GM12873 (cell line): ENCODE measurements at regions not wholly inside any gene's neighbourhood (a gene's known extent, or its start where the extent isn't known, plus 50 kb on each side); places are given as distances from the start of the nearest gene placed in this dataset.

ENCODE experiments used
- TF ChIP-seq, protein P1 (sequence below): IDR thresholded peaks from 2 replicates; pipeline ENCODE4 v1.5.1; 2012; ENCODE audit warnings: low read depth, mild to moderate bottlenecking, moderate library complexity, low read length, control low read depth; ENCODE audit not compliant: insufficient read depth; ENCODE audit errors: missing control alignments

DNA sequence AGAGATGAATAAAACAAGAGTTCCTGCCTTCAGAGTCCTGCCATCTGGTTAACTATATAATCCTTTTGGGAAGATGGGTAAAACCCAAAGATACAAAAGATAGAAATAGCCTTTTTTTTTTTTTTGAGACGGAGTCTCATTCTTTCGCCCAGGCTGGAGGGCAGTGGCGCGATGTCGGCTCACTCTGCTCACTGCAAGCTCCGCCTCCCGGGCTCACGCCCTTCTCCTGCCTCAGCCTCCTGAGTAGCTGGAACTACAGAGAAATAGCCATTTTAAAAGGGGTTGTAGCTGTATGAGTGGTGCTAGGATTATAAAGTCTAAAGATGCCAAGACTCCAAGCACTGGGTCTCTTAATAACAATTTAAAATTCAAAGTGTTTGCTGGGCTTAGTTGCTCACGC lies 97.2 kb downstream of the KDR start:
- TF ChIP-seq, protein P1, sequence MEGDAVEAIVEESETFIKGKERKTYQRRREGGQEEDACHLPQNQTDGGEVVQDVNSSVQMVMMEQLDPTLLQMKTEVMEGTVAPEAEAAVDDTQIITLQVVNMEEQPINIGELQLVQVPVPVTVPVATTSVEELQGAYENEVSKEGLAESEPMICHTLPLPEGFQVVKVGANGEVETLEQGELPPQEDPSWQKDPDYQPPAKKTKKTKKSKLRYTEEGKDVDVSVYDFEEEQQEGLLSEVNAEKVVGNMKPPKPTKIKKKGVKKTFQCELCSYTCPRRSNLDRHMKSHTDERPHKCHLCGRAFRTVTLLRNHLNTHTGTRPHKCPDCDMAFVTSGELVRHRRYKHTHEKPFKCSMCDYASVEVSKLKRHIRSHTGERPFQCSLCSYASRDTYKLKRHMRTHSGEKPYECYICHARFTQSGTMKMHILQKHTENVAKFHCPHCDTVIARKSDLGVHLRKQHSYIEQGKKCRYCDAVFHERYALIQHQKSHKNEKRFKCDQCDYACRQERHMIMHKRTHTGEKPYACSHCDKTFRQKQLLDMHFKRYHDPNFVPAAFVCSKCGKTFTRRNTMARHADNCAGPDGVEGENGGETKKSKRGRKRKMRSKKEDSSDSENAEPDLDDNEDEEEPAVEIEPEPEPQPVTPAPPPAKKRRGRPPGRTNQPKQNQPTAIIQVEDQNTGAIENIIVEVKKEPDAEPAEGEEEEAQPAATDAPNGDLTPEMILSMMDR: no peak

DNA sequence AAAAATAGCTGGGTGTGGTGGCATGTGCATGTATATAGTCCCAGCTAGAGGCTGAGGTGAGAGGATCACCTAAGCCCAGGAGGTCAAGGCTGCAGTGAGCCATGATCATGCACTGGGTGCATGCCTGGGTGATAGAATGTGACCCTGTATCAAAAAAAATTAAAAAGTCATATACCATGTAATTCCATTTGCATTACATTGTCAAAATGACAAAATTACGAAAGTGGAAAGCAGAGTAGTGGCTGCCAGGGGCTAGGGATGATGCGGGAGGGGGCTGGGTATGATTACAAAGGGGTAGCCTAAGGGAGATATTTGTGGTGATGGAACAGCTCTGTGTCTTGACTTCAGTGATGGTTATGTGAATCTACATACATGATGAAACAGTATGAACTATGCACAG lies 97.8 kb downstream of the KDR start:
- TF ChIP-seq, protein P1: no peak

DNA sequence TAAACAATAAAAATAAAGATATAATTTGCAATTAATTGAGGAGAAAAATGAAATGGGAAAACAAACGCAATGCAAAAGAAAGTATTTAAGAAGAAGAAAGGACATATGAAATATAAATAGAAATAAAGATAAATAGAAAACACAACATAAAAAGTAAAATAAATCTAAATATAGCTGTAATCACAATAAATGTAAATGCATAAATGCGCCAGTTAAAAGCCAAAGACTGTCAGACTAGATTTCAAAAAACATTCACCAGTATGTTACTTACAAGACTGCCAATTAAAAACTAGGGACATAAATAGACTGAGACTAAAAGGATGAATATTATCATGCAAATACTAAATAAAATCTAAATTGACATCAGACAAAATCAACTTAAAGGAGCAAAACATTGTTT lies 102.4 kb downstream of the KDR start:
- TF ChIP-seq, protein P1: no peak

DNA sequence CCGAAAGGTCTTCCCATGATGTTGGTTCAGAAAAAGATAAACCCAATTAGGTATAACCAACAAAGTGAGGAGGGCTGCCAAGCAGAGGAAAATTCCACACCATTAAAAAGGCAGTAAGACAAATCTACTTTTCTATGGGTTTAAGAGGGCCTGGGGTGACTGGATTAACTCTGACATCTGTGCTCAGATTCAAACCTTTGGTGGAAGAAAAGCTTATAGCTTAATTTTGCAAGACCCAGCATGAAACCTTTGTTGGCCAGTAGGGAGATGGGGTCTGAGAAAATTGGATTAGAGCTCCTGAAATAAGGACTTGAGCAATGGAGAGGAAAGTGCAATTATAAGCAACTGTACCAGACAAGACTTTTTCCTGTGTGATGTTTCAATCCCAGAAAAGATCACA lies 104.2 kb downstream of the KDR start:
- TF ChIP-seq, protein P1: no peak

DNA sequence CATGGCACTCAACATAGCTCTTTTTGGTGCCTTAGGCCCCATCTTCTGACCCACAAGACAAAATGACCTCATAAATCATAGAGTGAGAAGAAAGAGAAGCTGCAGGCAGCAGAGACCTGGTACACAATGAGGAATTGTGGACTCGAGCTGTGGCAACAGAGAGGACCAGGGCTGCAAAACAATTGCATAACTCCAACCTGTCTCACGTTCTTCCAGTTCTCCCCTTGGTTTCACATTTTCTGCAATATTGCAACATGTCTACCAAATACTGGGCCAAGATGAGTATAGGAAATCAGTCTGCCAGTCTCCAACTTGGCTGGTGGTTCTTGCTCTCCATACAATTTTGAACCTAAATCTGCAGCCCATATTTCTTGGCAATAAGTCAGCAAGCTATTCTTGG lies 105.3 kb downstream of the KDR start:
- TF ChIP-seq, protein P1: no peak

DNA sequence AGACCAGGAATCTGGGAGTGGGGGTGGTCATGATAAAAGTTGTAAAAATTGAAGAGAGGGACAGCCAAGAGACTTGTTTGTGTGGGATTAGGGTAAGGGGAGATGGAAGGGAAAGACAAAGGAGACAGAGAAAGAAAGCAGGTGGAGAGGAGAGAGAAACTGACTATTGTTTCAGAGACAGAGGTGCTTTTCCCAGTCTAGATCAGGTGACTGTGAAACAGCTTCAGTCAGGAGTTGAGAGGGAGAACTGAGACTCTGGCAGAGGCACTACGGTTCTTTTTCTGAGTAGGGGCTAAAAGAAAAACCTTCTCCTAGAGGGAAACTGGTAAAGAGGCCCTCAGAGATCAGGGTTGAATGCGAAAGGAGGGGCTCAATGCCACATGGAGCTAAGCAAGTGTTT lies 106.4 kb downstream of the KDR start:
- TF ChIP-seq, protein P1: no peak

DNA sequence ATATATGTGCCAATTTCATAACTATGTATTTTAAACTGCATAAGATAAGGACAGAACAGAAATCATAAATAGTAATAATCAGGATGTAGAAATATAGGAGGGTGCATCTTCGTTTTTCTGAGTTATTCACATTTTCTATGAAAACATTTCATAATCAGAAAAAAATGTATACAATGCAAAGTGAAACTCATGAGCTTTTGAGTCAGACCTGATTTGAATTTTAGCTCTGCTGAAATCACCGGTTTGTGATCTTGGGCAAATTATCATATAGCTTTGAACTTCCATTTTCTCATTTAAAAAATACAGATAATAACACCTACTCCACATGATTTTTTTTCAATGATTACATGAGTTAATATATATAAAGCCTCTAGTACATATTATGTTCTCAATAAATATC lies 106.9 kb downstream of the KDR start:
- TF ChIP-seq, protein P1: no peak
